ENCODE measurements at regions not wholly inside any gene's neighbourhood (a gene's known extent, or its start where the extent isn't known, plus 50 kb on each side); places are given as distances from the start of the nearest gene placed in this dataset.
"Not testable (repeated sequence)": the region's sequence is repeated elsewhere in the genome, so short reads cannot be mapped to it uniquely, and the experiment has no call there.

- Histone ChIP-seq H3K27ac (no peak overlapping the region), H3K36me3 (replicated peaks in 1 of 2) (no peaks in the 10 kb centered on the region), H3K27me3 (no peaks in the 10 kb centered on the region), H3K4me3 (no peak overlapping the region), H3K4me1 (replicated peaks in 1 of 2) (no peaks in the 10 kb centered on the region), H3K9me3 (replicated peaks in 1 of 3) (no peaks in the 10 kb centered on the region)
- no peak for DNase-seq
- no peak for TF ChIP-seq CTCF (IDR thresholded peaks at IDR 0.05)
- TF ChIP-seq POLR2A (IDR thresholded peaks at IDR 0.05): no peak
- WGBS, 4 donors: 64 to 83% (median 70%) methylated on average over 5 of the region's 5 CpGs
- intact Hi-C loops (cut with DNase I): no loop called here
Measured at GRCh38 chr14:105952222-105952621, 425.8 kb downstream of the TMEM121 start.

GRCh38 chr14:105952826-105953225 lies 426.4 kb downstream of the TMEM121 start:
- 47 to 63% (median 57%) methylated on average over 1 of the region's 1 CpG for WGBS, 4 donors

GRCh38 chr14:105961625-105962024 lies 435.2 kb downstream of the TMEM121 start:
- WGBS, 4 donors: 76 to 88% (median 80%) methylated on average over 6 of the region's 6 CpGs
- H3K9me3 ChIP-seq (replicated peaks in 1 of 3); H3K36me3 ChIP-seq (replicated peaks in 1 of 2); H3K4me1 ChIP-seq (replicated peaks in 1 of 2); DNase-seq; H3K27me3 ChIP-seq; H3K27ac ChIP-seq; intact Hi-C loops (cut with DNase I); H3K4me3 ChIP-seq: not testable (repeated sequence)

More at GRCh38 chr14:105952826-105953225, 426.4 kb downstream of the TMEM121 start:
- TF ChIP-seq POLR2A (IDR thresholded peaks at IDR 0.05) (no peak), CTCF (IDR thresholded peaks at IDR 0.05) (no peak)
- Histone ChIP-seq H3K27ac (no peak overlapping the region), H3K4me1 (replicated peaks in 1 of 2) (no peaks in the 10 kb centered on the region), H3K4me3 (no peak overlapping the region), H3K27me3 (no peaks in the 10 kb centered on the region), H3K36me3 (replicated peaks in 1 of 2) (no peaks in the 10 kb centered on the region), H3K9me3 (replicated peaks in 1 of 3) (no peaks in the 10 kb centered on the region)
- intact Hi-C loops (cut with DNase I): no loop called here
- DNase-seq: no peak

- Histone ChIP-seq H3K9me3 (replicated peaks in 1 of 3) (no peaks in the 10 kb centered on the region), H3K4me1 (replicated peaks in 1 of 2) (no peaks in the 10 kb centered on the region), H3K36me3 (replicated peaks in 1 of 2) (no peaks in the 10 kb centered on the region), H3K4me3 (no peak overlapping the region), H3K27ac (no peak overlapping the region), H3K27me3 (no peaks in the 10 kb centered on the region)
- 62 to 74% (median 64%) methylated on average over 3 of the region's 3 CpGs for WGBS, 4 donors
- intact Hi-C loops (cut with DNase I): no loop called here
- DNase-seq: no peak
- no peak for TF ChIP-seq CTCF (IDR thresholded peaks at IDR 0.05)
- no peak for TF ChIP-seq POLR2A (IDR thresholded peaks at IDR 0.05)
Measured at GRCh38 chr14:105962532-105962931, 436.1 kb downstream of the TMEM121 start.

- intact Hi-C loops (cut with DNase I): no loop called here
- Histone ChIP-seq H3K4me1 (replicated peaks in 1 of 2) (no peaks in the 10 kb centered on the region), H3K27ac (no peak overlapping the region), H3K27me3 (no peaks in the 10 kb centered on the region), H3K36me3 (replicated peaks in 1 of 2) (no peaks in the 10 kb centered on the region), H3K4me3 (no peak overlapping the region), H3K9me3 (replicated peaks in 1 of 3) (no peaks in the 10 kb centered on the region)
- WGBS, 4 donors: 59 to 71% (median 64%) methylated on average over 10 to 11 of the region's 11 CpGs
- DNase-seq: no peak
- TF ChIP-seq CTCF (IDR thresholded peaks at IDR 0.05): no peak
- TF ChIP-seq POLR2A (IDR thresholded peaks at IDR 0.05): no peak
Measured at GRCh38 chr14:105968291-105968690, 441.9 kb downstream of the TMEM121 start.

- H3K9me3 ChIP-seq (replicated peaks in 1 of 3); H3K4me1 ChIP-seq (replicated peaks in 1 of 2); H3K4me3 ChIP-seq; intact Hi-C loops (cut with DNase I); H3K27me3 ChIP-seq; H3K27ac ChIP-seq; DNase-seq; H3K36me3 ChIP-seq (replicated peaks in 1 of 2): not testable (repeated sequence)
- WGBS, 4 donors: 40 to 49% (median 47%) methylated on average over 6 of the region's 6 CpGs
Measured at GRCh38 chr14:105969026-105969425, 442.6 kb downstream of the TMEM121 start.

- H3K36me3 ChIP-seq (replicated peaks in 1 of 2): not testable (repeated sequence)
- WGBS, 4 donors: 63 to 84% (median 75%) methylated on average over 5 to 8 of the region's 8 CpGs
Measured at GRCh38 chr14:105970821-105971220, 444.4 kb downstream of the TMEM121 start.

More at GRCh38 chr14:105970821-105971220, 444.4 kb downstream of the TMEM121 start:
- H3K9me3 ChIP-seq (replicated peaks in 1 of 3); H3K27ac ChIP-seq; intact Hi-C loops (cut with DNase I); DNase-seq; H3K27me3 ChIP-seq; H3K4me1 ChIP-seq (replicated peaks in 1 of 2); H3K4me3 ChIP-seq: not testable (repeated sequence)
